ENCODE measurements at regions not wholly inside any gene's neighbourhood (a gene's known extent, or its start where the extent isn't known, plus 50 kb on each side); places are given as distances from the start of the nearest gene placed in this dataset.

GRCh38 chr15:92541291-92542200, 114.0 kb downstream of the FAM174B start:
- Histone ChIP-seq H3K27me3 (no peaks in the 10 kb centered on the region), H3K27ac (no peak overlapping the region), H3K9me3 (no peaks in the 10 kb centered on the region), H3K4me3 (no peak overlapping the region), H3K4me1 (no peaks in the 10 kb centered on the region), H3K36me3 (no peaks in the 10 kb centered on the region)
- ATAC-seq (no peak), DNase-seq (no peak)
- intact Hi-C loops (cut with DNase I; ENCODE audit: low total_unique reads): no loop called here
- in situ Hi-C loops (cut with MboI; ENCODE audit: low sequenced_read_pairs in 4 of 4): no loop called here
- TF ChIP-seq CTCF (IDR thresholded peaks at IDR 0.05 in 4 of 5, conservative IDR thresholded peaks at IDR 0.05 in 1 of 5) (no peak), POLR2A (IDR thresholded peaks at IDR 0.05) (no peak)

- no peak for ATAC-seq
- Histone ChIP-seq H3K27ac (no peak overlapping the region), H3K4me3 (no peak overlapping the region), H3K4me1 (no peaks in the 10 kb centered on the region), H3K36me3 (no peaks in the 10 kb centered on the region), H3K9me3 (no peaks in the 10 kb centered on the region), H3K27me3 (no peaks in the 10 kb centered on the region)
- no peak for DNase-seq
- intact Hi-C loops (cut with DNase I; ENCODE audit: low total_unique reads): no loop called here
- TF ChIP-seq CTCF (IDR thresholded peaks at IDR 0.05 in 4 of 5, conservative IDR thresholded peaks at IDR 0.05 in 1 of 5) (no peak), POLR2A (IDR thresholded peaks at IDR 0.05) (no peak)
- in situ Hi-C loops (cut with MboI; ENCODE audit: low sequenced_read_pairs in 4 of 4): no loop called here
Observed at GRCh38 chr15:92538115-92538514, 117.5 kb downstream of the FAM174B start.

- TF ChIP-seq CTCF (IDR thresholded peaks at IDR 0.05 in 4 of 5, conservative IDR thresholded peaks at IDR 0.05 in 1 of 5) (no peak), POLR2A (IDR thresholded peaks at IDR 0.05) (no peak)
- intact Hi-C loops (cut with DNase I; ENCODE audit: low total_unique reads) (no loop called here), in situ Hi-C loops (cut with MboI; ENCODE audit: low sequenced_read_pairs in 4 of 4) (no loop called here)
- ATAC-seq (no peak), DNase-seq (no peak)
- Histone ChIP-seq H3K36me3 (no peaks in the 10 kb centered on the region), H3K27me3 (no peaks in the 10 kb centered on the region), H3K27ac (no peak overlapping the region), H3K4me3 (no peak overlapping the region), H3K9me3 (no peaks in the 10 kb centered on the region), H3K4me1 (no peaks in the 10 kb centered on the region)
Observed at GRCh38 chr15:92533298-92533697, 122.3 kb downstream of the FAM174B start.

GRCh38 chr15:92531406-92531805, 124.2 kb downstream of the FAM174B start:
- in situ Hi-C loops (cut with MboI; ENCODE audit: low sequenced_read_pairs in 4 of 4): no loop called here
- H3K27ac ChIP-seq: no peak overlapping the region
- H3K4me1 ChIP-seq: peaks cover 6 to 11% of the 10 kb centered on the region in 2 donors
- no peak overlapping the region for H3K4me3 ChIP-seq
- TF ChIP-seq POLR2A (IDR thresholded peaks at IDR 0.05) (no peak), CTCF (IDR thresholded peaks at IDR 0.05 in 4 of 5, conservative IDR thresholded peaks at IDR 0.05 in 1 of 5) (no peak)
- no peaks in the 10 kb centered on the region for H3K9me3 ChIP-seq
- no peak for DNase-seq
- intact Hi-C loops (cut with DNase I; ENCODE audit: low total_unique reads): no loop called here
- H3K36me3 ChIP-seq: no peaks in the 10 kb centered on the region
- ATAC-seq: no peak
- H3K27me3 ChIP-seq: no peaks in the 10 kb centered on the region
